ENCODE measurements at regions not wholly inside any gene's neighbourhood (a gene's known extent, or its start where the extent isn't known, plus 50 kb on each side); places are given as distances from the start of the nearest gene placed in this dataset.

GRCh38 chr7:56250135-56250534, 133.9 kb upstream of the NUPR2 start:
- DNase-seq, result no peak
- Histone ChIP-seq H3K56ac (ENCODE audit: insufficient read length, low read depth, low read length) (no peak overlapping the region), H3K23me2 (ENCODE audit: insufficient read length, low read depth, low read length, poor library complexity, severe bottlenecking) (peaks cover 3% of the 10 kb centered on the region), H4K20me1 (ENCODE audit: control insufficient read depth, insufficient read depth, insufficient read length) (no peaks in the 10 kb centered on the region), H2BK12ac (ENCODE audit: insufficient read length, low read depth, low read length) (no peak overlapping the region), H3K23ac (ENCODE audit: insufficient read length, low read depth, low read length) (no peak overlapping the region), H2BK15ac (ENCODE audit: low read depth, low read length) (no peak overlapping the region), H2BK5ac (ENCODE audit: insufficient read length, low read length) (no peak overlapping the region), H4K8ac (replicated peaks; ENCODE audit: insufficient read length, low read depth, low read length) (no peak overlapping the region), H2AK5ac (ENCODE audit: insufficient read length, low read length) (no peak overlapping the region), H2BK20ac (ENCODE audit: low read depth, low read length, poor library complexity, severe bottlenecking) (no peak overlapping the region), H2BK120ac (ENCODE audit: low read depth, low read length, poor library complexity, severe bottlenecking) (no peak overlapping the region), H3T11ph (ENCODE audit: low read length) (no peak overlapping the region), H3K27me3 (ENCODE audit: insufficient read depth, low read length) (no peaks in the 10 kb centered on the region), H3K79me2 (ENCODE audit: insufficient read depth, low read length) (no peaks in the 10 kb centered on the region), H3K79me1 (ENCODE audit: insufficient read depth, low read depth, low read length, poor library complexity, severe bottlenecking) (no peaks in the 10 kb centered on the region), H3K4me1 (ENCODE audit: insufficient read depth, low read length) (no peaks in the 10 kb centered on the region), H3K18ac (ENCODE audit: insufficient read length, low read depth, low read length) (no peak overlapping the region), H2AFZ (ENCODE audit: low read length) (no peak overlapping the region), H3K27ac (ENCODE audit: insufficient read length, low read depth, low read length) (no peak overlapping the region), H4K91ac (ENCODE audit: insufficient read length, low read depth, low read length) (no peak overlapping the region), H3K14ac (ENCODE audit: insufficient read depth, low read length) (no peak overlapping the region), H3K4me2 (ENCODE audit: insufficient read depth, insufficient read length, low read length) (no peak overlapping the region), H3K9me3 (ENCODE audit: control insufficient read depth, low read depth, low read length) (peaks cover 96% of the 10 kb centered on the region), H4K5ac (ENCODE audit: insufficient read length, low read depth, low read length) (no peak overlapping the region), H3K9ac (ENCODE audit: extremely low read depth, insufficient read length, low read length) (no peak overlapping the region), H3K4ac (ENCODE audit: low read depth, low read length) (no peak overlapping the region)
- peaks cover 19 to 42% (median 24%) of the 10 kb centered on the region in 3 experiments; a peak in 6 of 7 replicates for H3K36me3 Mint-ChIP-seq (ENCODE audit: insufficient read depth in 1 of 3, low read depth in 3 of 3)
- peaks cover 89 to 93% of the 10 kb centered on the region in 2 experiments for H3K9me3 Mint-ChIP-seq
- TF ChIP-seq CTCF (conservative IDR thresholded peaks at IDR 0.05), result no peak
- WGBS (ENCODE audit: extremely low coverage, insufficient read length, low lambda C conversion rate), result no CpG with 5 or more reads among the region's 3 CpGs
- no peak overlapping the region for H3K27ac Mint-ChIP-seq
- H3K4me1 Mint-ChIP-seq, result no peaks in the 10 kb centered on the region
- no peaks in the 10 kb centered on the region; the same call in 1 of the 2 replicates for H3K27me3 Mint-ChIP-seq (ENCODE audit: low read depth)
- H3K4me3 Mint-ChIP-seq, result no peak overlapping the region

Measured in H9 (cell line).